ENCODE measurements at regions not wholly inside any gene's neighbourhood (a gene's known extent, or its start where the extent isn't known, plus 50 kb on each side); places are given as distances from the start of the nearest gene placed in this dataset.

- no peaks in the 10 kb centered on the region for H3K36me3 Mint-ChIP-seq (ENCODE audit: low read depth)
- H3K9me3 Mint-ChIP-seq, result no peaks in the 10 kb centered on the region
- H3K27ac Mint-ChIP-seq, result no peak overlapping the region
- no peak for DNase-seq (ENCODE audit: low spot score)
- no peak overlapping the region for H3K4me3 Mint-ChIP-seq
- H3K4me1 Mint-ChIP-seq (ENCODE audit: low read depth), result peaks cover 9% of the 10 kb centered on the region
- peaks cover 14% of the 10 kb centered on the region for H3K27me3 Mint-ChIP-seq (ENCODE audit: low read depth)
Measured at GRCh38 chr15:58260725-58261267, 122.6 kb downstream of the AQP9 start.

DNA sequence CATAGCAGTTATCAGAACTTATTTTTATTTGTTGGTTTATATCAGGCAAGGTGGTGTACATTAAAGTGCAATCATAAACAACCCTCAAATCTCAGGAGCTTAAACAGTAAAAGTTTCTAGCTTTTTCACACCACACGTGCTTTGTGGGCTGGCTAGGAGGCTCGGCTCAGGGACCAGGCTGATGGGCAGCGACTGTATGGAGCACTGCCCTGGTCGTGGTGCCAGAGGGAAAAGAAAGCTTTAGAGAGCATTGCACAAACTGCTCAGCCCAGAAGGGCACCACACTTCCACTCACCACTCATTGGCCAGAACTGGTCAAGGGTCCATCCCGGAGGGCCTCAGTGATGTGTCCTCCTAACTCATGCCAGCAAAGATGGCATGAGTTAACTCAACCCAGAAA lies 123.2 kb downstream of the AQP9 start:
- H3K27ac Mint-ChIP-seq, result no peak overlapping the region
- H3K9me3 Mint-ChIP-seq, result no peaks in the 10 kb centered on the region
- H3K4me3 Mint-ChIP-seq, result no peak overlapping the region
- no peak for DNase-seq (ENCODE audit: low spot score)
- peaks cover 9% of the 10 kb centered on the region for H3K4me1 Mint-ChIP-seq (ENCODE audit: low read depth)
- H3K27me3 Mint-ChIP-seq (ENCODE audit: low read depth), result peaks cover 12% of the 10 kb centered on the region
- H3K36me3 Mint-ChIP-seq (ENCODE audit: low read depth), result no peaks in the 10 kb centered on the region

GRCh38 chr15:58264053-58264971 lies 126.1 kb downstream of the AQP9 start:
- Mint-ChIP-seq H3K27me3 (ENCODE audit: low read depth) (no peaks in the 10 kb centered on the region), H3K9me3 (no peaks in the 10 kb centered on the region), H3K36me3 (ENCODE audit: low read depth) (no peaks in the 10 kb centered on the region), H3K4me1 (ENCODE audit: low read depth) (peaks cover 9% of the 10 kb centered on the region), H3K4me3 (peak overlapping the region; percentile 45), H3K27ac (no peak overlapping the region)
- DNase-seq (ENCODE audit: low spot score), result no peak

DNA sequence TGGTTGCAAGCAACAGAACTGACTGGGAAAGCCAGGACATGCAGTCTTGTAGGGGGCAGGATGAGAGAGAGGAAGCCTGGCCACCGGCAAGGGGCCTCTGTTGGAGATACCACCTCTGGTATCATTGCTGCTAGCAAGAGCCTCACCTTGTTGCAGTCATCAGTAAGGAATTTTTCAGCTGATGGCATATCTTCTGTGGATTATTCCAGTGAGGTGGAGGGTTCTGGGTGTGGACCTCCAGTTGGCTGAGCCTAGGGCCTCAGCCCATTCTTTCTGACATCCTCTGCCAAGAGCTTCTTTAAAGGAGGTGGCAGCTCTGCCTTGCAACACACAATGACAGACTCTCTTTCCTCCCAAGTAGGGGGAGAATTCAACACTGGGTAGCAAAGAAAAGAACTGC lies 128.9 kb downstream of the AQP9 start:
- no peak for DNase-seq (ENCODE audit: low spot score)
- no peak overlapping the region for H3K27ac Mint-ChIP-seq
- H3K27me3 Mint-ChIP-seq (ENCODE audit: low read depth), result no peaks in the 10 kb centered on the region
- H3K4me3 Mint-ChIP-seq, result no peak overlapping the region
- H3K9me3 Mint-ChIP-seq, result peaks cover 15% of the 10 kb centered on the region
- peaks cover 5% of the 10 kb centered on the region for H3K36me3 Mint-ChIP-seq (ENCODE audit: low read depth)
- H3K4me1 Mint-ChIP-seq (ENCODE audit: low read depth), result peaks cover 20% of the 10 kb centered on the region

GRCh38 chr15:58268746-58269267 lies 130.6 kb downstream of the AQP9 start:
- peaks cover 15% of the 10 kb centered on the region for H3K9me3 Mint-ChIP-seq
- no peaks in the 10 kb centered on the region for H3K27me3 Mint-ChIP-seq (ENCODE audit: low read depth)
- H3K36me3 Mint-ChIP-seq (ENCODE audit: low read depth), result peaks cover 5% of the 10 kb centered on the region
- H3K4me1 Mint-ChIP-seq (ENCODE audit: low read depth), result peaks cover 18% of the 10 kb centered on the region
- no peak overlapping the region for H3K27ac Mint-ChIP-seq
- no peak for DNase-seq (ENCODE audit: low spot score)
- H3K4me3 Mint-ChIP-seq, result no peak overlapping the region

DNA sequence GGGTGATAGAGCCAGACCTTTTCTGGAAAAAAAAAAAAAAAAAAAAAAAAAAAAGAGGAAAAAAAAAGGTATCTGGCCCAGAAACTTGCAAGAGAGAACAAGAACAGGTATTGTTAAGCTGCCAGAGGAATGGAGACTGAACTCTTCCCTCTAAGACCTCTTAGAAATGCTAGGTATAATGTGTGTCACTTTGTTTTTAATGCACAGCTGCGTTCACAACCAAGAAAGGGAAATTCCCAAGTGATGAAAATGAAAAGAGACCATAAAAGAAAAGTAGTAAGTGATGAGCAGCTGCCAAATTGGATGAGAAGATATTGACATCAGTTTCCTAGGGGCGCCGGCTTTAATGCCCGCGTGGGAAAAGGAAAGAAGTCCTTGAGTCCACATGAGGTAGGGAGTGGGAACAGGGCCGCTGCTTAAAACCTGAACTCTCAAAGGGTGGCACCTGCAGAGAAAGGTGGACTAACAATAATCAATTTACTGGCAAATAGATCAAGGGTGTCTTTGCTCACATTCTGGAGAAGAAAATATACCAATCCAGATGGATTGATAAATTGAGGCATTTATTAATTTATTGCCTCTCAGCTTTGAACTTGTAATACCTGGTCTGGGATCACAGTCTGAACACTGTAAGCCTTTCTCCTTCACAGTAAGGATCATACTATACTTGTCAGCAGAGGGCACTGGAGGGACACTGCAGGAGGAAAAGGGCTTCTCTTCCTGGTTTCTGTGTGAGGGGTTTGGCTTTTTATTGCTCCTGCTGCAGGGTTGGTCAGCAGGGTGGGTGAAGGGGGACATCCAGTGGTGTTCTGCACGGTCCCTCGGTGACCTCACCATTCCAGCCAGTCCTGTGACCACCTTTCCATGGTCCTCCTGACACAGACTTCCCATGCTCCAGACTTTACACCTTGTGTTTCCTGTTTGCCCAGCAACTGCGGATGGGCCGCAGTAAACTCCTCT lies 131.6 kb downstream of the AQP9 start:
- Mint-ChIP-seq H3K4me3 (no peak overlapping the region), H3K4me1 (ENCODE audit: low read depth) (peaks cover 10% of the 10 kb centered on the region), H3K27ac (no peak overlapping the region), H3K9me3 (peaks cover 15% of the 10 kb centered on the region), H3K36me3 (ENCODE audit: low read depth) (peaks cover 5% of the 10 kb centered on the region), H3K27me3 (ENCODE audit: low read depth) (no peaks in the 10 kb centered on the region)
- no peak for DNase-seq (ENCODE audit: low spot score)

- H3K4me3 Mint-ChIP-seq, result no peak overlapping the region
- no peak overlapping the region for H3K27ac Mint-ChIP-seq
- DNase-seq (ENCODE audit: low spot score), result no peak
- peaks cover 10% of the 10 kb centered on the region for H3K4me1 Mint-ChIP-seq (ENCODE audit: low read depth)
- no peaks in the 10 kb centered on the region for H3K27me3 Mint-ChIP-seq (ENCODE audit: low read depth)
- H3K36me3 Mint-ChIP-seq (ENCODE audit: low read depth), result peaks cover 5% of the 10 kb centered on the region
- H3K9me3 Mint-ChIP-seq, result peaks cover 15% of the 10 kb centered on the region
Measured at GRCh38 chr15:58271410-58271809, 133.2 kb downstream of the AQP9 start.

DNA sequence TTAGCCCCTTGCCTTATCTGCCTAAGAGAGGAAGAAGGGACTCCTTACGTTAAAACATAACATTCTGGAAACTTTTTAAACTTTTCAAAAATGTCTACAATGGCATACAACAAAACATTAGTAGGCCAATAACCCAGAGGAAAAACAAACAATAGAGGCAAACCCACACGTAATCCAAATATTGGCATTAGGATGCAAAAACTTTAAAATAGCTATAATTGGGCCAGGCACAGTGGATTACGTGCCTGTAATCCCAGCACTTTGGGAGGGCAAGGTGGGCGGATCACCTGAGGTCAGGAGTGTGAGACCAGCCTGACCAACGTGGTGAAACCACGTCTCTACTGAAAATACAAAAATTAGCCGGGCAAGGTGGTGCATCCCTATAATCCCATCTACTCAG lies 134.9 kb downstream of the AQP9 start:
- no peak for DNase-seq (ENCODE audit: low spot score)
- H3K4me3 Mint-ChIP-seq, result no peak overlapping the region
- no peaks in the 10 kb centered on the region for H3K27me3 Mint-ChIP-seq (ENCODE audit: low read depth)
- no peak overlapping the region for H3K27ac Mint-ChIP-seq
- H3K4me1 Mint-ChIP-seq (ENCODE audit: low read depth), result peaks cover 10% of the 10 kb centered on the region
- H3K36me3 Mint-ChIP-seq (ENCODE audit: low read depth), result peaks cover 5% of the 10 kb centered on the region
- H3K9me3 Mint-ChIP-seq, result peaks cover 15% of the 10 kb centered on the region

DNA sequence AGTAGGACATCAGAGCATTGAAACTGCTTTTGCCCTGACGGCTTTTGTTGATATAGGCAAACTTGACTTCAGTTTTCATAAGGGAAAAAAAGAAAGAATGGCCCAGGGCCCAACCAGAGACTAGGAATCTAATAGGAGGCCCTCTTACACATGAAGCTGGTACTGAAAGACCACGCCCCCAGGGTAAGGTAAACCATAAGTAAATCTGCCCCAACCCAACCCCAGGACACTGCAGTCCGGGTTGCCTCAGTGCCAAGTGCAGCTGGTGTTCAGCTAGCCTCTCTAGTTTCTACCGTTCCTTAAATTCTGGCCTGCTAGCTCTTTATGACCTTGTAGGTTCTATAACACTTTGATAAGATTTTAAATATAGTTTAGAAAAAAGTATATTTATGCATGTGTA lies 136.7 kb downstream of the AQP9 start:
- no peak overlapping the region for H3K27ac Mint-ChIP-seq
- peaks cover 15% of the 10 kb centered on the region for H3K9me3 Mint-ChIP-seq
- peaks cover 7% of the 10 kb centered on the region for H3K27me3 Mint-ChIP-seq (ENCODE audit: low read depth)
- H3K4me3 Mint-ChIP-seq, result no peak overlapping the region
- DNase-seq (ENCODE audit: low spot score), result no peak
- peaks cover 5% of the 10 kb centered on the region for H3K4me1 Mint-ChIP-seq (ENCODE audit: low read depth)
- H3K36me3 Mint-ChIP-seq (ENCODE audit: low read depth), result peaks cover 5% of the 10 kb centered on the region

DNA sequence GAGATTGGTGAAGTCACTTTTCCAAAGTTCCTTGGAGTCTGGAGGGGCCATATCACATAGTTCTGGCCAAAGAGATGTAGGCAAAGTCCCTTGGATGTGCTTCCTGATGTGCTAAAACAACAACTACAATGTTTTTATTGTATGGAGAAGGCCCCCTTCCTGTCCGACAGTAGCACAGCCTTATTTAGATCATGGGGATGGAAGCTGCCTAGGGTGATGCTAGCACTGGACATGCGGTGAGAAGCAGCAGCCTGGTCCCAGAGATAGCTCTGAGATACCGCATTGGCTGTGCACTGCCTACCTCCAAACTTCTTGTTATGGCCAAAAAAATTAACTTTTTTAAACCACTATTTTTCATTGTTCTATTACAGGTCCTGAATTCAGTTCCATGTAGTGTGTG lies 137.6 kb downstream of the AQP9 start:
- no peak overlapping the region for H3K27ac Mint-ChIP-seq

GRCh38 chr15:58276924-58277323 lies 138.7 kb downstream of the AQP9 start:
- Mint-ChIP-seq H3K4me1 (ENCODE audit: low read depth) (no peaks in the 10 kb centered on the region), H3K27me3 (ENCODE audit: low read depth) (peaks cover 13% of the 10 kb centered on the region)

More for the DNA sequence above, 137.6 kb downstream of the AQP9 start:
- H3K27me3 Mint-ChIP-seq (ENCODE audit: low read depth), result peaks cover 10% of the 10 kb centered on the region
- no peak for DNase-seq (ENCODE audit: low spot score)
- H3K9me3 Mint-ChIP-seq, result peaks cover 11% of the 10 kb centered on the region
- peaks cover 3% of the 10 kb centered on the region for H3K36me3 Mint-ChIP-seq (ENCODE audit: low read depth)
- no peaks in the 10 kb centered on the region for H3K4me1 Mint-ChIP-seq (ENCODE audit: low read depth)
- H3K4me3 Mint-ChIP-seq, result no peak overlapping the region

GRCh38 chr15:58277333-58277732 lies 139.2 kb downstream of the AQP9 start:
- H3K36me3 Mint-ChIP-seq (ENCODE audit: low read depth), result no peaks in the 10 kb centered on the region
- H3K4me3 Mint-ChIP-seq, result no peak overlapping the region
- H3K27ac Mint-ChIP-seq, result no peak overlapping the region
- H3K4me1 Mint-ChIP-seq (ENCODE audit: low read depth), result no peaks in the 10 kb centered on the region
- no peaks in the 10 kb centered on the region for H3K9me3 Mint-ChIP-seq
- no peak for DNase-seq (ENCODE audit: low spot score)
- H3K27me3 Mint-ChIP-seq (ENCODE audit: low read depth), result peaks cover 13% of the 10 kb centered on the region

More at GRCh38 chr15:58276924-58277323, 138.7 kb downstream of the AQP9 start:
- Mint-ChIP-seq H3K36me3 (ENCODE audit: low read depth) (no peaks in the 10 kb centered on the region), H3K9me3 (no peaks in the 10 kb centered on the region), H3K27ac (no peak overlapping the region), H3K4me3 (no peak overlapping the region)
- no peak for DNase-seq (ENCODE audit: low spot score)

DNA sequence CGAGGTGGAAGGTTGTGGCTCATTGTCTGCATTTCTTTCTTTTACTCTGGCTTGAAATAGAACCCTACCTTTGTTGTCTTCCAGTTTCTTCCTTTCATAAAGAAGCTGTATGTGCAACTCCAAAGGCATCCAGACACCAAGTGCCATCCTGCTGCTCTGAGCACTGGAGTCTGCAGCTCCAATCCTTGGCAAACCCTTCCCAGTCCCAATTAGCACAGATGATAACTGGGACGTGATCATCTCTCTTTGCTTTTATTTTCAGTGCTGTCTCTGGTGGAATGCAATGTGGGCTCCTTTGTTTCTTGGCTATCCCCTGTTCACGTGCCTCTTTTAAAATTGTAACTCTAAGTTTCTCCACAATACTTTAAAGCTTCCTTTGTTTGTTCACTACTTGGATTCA lies 140.9 kb downstream of the AQP9 start:
- H3K36me3 Mint-ChIP-seq (ENCODE audit: low read depth), result no peaks in the 10 kb centered on the region
- no peaks in the 10 kb centered on the region for H3K9me3 Mint-ChIP-seq
- no peak for DNase-seq (ENCODE audit: low spot score)
- H3K4me1 Mint-ChIP-seq (ENCODE audit: low read depth), result no peaks in the 10 kb centered on the region
- H3K27me3 Mint-ChIP-seq (ENCODE audit: low read depth), result peaks cover 13% of the 10 kb centered on the region
- H3K27ac Mint-ChIP-seq, result no peak overlapping the region
- H3K4me3 Mint-ChIP-seq, result no peak overlapping the region

Data from T-helper 2 cell treated with Interferon-gamma antibody and Interleukin-4, amounts not matched to agents 5 μg/mL and 100 μg/mL, for 36 hours (primary cell).